ENCODE measurements at regions not wholly inside any gene's neighbourhood (a gene's known extent, or its start where the extent isn't known, plus 50 kb on each side); places are given as distances from the start of the nearest gene placed in this dataset.

DNA sequence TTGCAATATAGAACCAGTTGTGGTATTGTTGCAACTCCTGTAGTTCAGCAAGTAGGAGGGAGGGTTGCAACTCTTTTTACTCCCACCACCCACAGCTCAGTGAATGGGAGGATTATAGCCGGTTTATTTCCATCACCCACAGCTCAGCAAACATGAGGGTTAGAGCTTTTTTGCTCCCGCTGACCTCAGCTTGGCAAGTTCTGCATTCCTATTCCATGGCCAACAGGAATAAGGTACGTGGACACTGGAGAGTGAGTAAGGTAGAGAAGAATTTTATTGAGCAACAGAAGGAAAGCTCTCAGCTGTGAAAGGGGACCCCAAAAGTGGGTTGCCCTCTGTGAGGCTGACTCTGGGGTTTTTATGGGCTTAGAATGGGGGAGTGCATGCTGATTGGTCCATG is 167.1 kb upstream of the SMIM30 start:
- TF ChIP-seq, protein P1, sequence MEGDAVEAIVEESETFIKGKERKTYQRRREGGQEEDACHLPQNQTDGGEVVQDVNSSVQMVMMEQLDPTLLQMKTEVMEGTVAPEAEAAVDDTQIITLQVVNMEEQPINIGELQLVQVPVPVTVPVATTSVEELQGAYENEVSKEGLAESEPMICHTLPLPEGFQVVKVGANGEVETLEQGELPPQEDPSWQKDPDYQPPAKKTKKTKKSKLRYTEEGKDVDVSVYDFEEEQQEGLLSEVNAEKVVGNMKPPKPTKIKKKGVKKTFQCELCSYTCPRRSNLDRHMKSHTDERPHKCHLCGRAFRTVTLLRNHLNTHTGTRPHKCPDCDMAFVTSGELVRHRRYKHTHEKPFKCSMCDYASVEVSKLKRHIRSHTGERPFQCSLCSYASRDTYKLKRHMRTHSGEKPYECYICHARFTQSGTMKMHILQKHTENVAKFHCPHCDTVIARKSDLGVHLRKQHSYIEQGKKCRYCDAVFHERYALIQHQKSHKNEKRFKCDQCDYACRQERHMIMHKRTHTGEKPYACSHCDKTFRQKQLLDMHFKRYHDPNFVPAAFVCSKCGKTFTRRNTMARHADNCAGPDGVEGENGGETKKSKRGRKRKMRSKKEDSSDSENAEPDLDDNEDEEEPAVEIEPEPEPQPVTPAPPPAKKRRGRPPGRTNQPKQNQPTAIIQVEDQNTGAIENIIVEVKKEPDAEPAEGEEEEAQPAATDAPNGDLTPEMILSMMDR (IDR thresholded peaks at IDR 0.05; ENCODE audit: low read length) = no peak
- TF ChIP-seq EZH2 (optimal IDR thresholded peaks at IDR 0.05; ENCODE audit: low read depth, low read length) = no peak
